Activated T-cell treated with anti-CD3 and anti-CD28 coated beads, Interleukin-2, amount 50 U/mL, for 24 hours (primary cell): ENCODE measurements at regions not wholly inside any gene's neighbourhood (a gene's known extent, or its start where the extent isn't known, plus 50 kb on each side); places are given as distances from the start of the nearest gene placed in this dataset.

Source experiments
- DNase-seq: peaks from one replicate; pipeline ENCODE4 v3.0.0-alpha.2; 2020
- H3K27ac Mint-ChIP-seq: 2 replicates; pipeline ENCODE4 v1.8.0; 2020; ENCODE audit warnings: mild to moderate bottlenecking, mixed read lengths
- H3K27me3 Mint-ChIP-seq: 2 replicates; pipeline ENCODE4 v1.8.0; 2020; ENCODE audit warnings: mixed read lengths
- H3K36me3 Mint-ChIP-seq: 2 replicates; pipeline ENCODE4 v1.8.0; 2020; ENCODE audit warnings: low read depth, mixed read lengths
- H3K4me1 Mint-ChIP-seq: 2 replicates; pipeline ENCODE4 v1.8.0; 2020; ENCODE audit warnings: low read depth, mixed read lengths
- H3K4me3 Mint-ChIP-seq: 2 replicates; pipeline ENCODE4 v1.8.0; 2020; ENCODE audit warnings: mild to moderate bottlenecking, moderate library complexity, mixed read lengths
- H3K9me3 Mint-ChIP-seq: 2 replicates; pipeline ENCODE4 v1.8.0; 2020; ENCODE audit warnings: mixed read lengths

DNA sequence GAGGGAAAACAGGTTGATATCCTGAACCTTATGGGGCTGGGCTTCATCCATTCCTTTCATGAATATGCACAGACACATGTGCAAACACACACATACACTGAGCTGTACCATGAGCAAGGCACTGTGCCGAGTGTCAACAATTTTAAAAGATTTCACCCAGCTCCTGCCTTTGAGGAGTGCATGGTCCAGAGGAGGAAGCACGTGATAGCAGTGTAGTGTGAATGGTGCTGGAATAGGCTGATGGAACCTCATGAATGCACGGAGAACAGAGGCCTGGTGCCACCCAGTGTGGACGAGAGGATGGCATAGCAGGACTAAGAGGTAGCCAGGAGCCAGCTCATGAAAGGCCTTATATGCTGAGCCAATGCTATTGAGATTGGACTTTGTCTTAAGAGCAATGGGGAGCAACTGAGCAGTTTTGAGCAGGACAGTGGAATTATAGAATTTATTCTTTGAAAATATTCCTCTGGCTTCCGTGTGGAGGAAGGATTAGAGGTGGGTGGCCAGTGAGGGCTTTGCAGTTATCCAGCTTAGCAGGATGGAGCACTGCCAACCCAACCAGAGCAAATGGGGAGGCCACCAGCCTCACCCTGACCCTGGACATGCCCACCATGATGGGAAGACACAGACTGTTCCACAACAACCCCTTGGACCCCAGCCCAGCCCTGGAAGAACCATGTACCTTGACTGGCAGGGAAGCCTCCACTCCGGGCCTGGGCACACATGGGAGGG is 84.4 kb downstream of the UNC5CL start:
- no peaks in the 10 kb centered on the region for H3K4me1 Mint-ChIP-seq

DNA sequence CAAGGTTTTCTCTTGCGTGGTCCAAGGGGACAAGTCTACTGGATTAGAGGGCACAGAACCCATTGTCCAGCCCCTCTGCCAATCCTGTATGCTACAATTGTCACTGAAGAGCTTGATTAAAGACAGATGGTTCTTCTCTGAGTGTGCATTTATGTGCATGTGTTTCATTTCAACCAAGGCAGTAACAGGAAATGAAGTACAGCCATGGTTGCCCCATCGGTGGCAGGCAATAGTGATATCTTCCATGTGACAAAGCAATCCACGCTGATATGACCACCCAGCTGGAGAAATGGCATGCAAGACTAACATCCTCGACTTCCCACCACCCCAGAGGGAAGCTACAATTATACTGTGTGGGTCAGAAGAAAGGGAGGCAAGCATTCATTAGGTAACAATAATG is 85.5 kb downstream of the UNC5CL start:
- H3K4me3 Mint-ChIP-seq: no peak overlapping the region
- no peak overlapping the region for H3K27ac Mint-ChIP-seq
- no peaks in the 10 kb centered on the region for H3K9me3 Mint-ChIP-seq
- H3K36me3 Mint-ChIP-seq: no peaks in the 10 kb centered on the region
- no peak for DNase-seq
- H3K27me3 Mint-ChIP-seq: peaks cover 28% of the 10 kb centered on the region
- no peaks in the 10 kb centered on the region for H3K4me1 Mint-ChIP-seq

More for the DNA sequence above, 84.4 kb downstream of the UNC5CL start:
- Mint-ChIP-seq H3K36me3 (no peaks in the 10 kb centered on the region), H3K27me3 (peaks cover 28% of the 10 kb centered on the region), H3K4me3 (no peak overlapping the region), H3K9me3 (no peaks in the 10 kb centered on the region), H3K27ac (no peak overlapping the region)
- no peak for DNase-seq

DNA sequence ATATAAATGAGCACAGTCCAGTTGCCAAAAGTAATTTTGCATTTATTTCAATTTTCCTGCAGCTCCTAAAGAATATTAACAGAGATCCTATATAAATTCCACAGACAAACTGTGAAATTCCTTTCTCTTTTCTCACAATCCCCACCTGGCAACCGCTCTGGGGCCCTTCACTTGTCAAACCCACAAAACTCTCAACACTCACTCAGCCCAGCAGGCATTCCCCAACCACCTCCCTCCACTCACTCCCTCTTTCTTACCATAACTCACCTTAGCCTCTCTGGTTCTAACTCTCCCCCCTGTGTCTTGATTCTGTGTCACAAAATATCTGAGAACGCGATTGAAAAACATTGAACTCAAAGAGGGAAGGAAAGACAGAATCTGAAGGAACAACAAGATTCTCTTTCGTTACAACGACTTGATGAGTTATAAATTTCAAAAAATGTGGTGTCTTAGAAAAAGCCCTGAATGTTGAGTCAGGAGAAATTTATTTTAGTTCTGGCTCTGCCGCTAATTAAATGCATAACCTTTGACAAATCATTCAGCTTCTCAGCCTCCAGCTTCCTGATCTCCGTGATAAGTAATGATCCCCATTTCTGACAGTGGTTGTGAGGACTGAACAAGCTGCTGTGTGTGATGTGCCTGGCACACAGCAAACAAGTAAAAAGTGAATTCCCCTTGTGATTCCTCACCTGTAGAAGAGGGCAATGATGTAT is 87.9 kb downstream of the UNC5CL start:
- Mint-ChIP-seq H3K36me3 (no peaks in the 10 kb centered on the region), H3K4me1 (no peaks in the 10 kb centered on the region), H3K27me3 (peaks cover 28% of the 10 kb centered on the region), H3K9me3 (no peaks in the 10 kb centered on the region), H3K27ac (no peak overlapping the region), H3K4me3 (no peak overlapping the region)
- no peak for DNase-seq

DNA sequence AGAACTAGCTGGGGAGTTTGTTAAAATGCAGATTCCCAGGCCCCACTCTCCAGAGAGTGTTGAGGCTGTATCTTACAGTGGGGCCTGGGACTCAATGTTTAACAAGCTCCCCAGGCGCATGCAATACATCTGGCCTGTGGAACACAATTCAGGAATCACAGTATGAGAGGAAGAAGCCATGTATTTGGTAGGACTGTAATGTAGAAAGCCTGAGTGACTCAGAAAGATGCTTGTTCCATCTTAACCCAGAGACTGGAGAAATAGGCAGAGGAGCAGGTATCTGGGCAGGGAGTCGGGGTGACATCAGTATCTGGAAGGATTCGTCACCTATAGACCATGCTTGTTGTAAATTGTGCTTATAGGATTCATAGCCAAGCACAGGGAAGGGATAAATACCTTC is 90.5 kb downstream of the UNC5CL start:
- Mint-ChIP-seq H3K4me3 (no peak overlapping the region), H3K27me3 (peaks cover 22% of the 10 kb centered on the region), H3K36me3 (no peaks in the 10 kb centered on the region), H3K9me3 (no peaks in the 10 kb centered on the region), H3K4me1 (no peaks in the 10 kb centered on the region), H3K27ac (no peak overlapping the region)
- DNase-seq: no peak

DNA sequence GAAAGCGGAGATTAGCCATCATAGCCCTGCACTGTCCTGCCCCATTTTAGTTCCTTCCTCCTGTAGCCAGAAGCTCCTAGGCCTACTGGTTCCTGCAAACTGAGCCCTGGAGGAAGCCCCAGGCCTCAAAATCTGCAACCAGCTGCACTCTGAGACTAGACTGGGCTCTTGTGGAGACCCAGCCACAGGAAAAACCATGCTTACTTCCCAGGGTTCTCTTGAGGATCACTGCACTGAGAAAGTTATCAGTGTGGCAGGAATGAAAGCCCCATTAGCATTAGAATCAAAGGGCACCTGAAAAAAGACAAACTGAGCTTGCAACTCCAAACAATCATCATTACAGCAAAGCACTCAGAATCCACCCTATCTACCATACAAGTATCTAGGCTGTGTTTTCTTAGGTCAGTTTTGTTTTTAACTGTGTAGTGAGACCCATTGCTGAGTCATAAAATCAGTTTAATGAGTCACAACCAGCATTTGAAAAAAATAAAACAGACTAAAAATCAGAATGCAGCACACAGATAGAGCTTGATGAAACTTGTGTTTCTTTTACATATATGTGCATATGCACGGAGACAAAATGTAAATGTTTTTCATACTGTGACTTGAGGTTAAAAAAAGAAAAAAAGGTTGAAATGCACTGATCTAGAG is 91.0 kb downstream of the UNC5CL start:
- Mint-ChIP-seq H3K4me1 (no peaks in the 10 kb centered on the region), H3K4me3 (no peak overlapping the region), H3K27me3 (peaks cover 20% of the 10 kb centered on the region), H3K27ac (no peak overlapping the region), H3K9me3 (no peaks in the 10 kb centered on the region), H3K36me3 (no peaks in the 10 kb centered on the region)
- no peak for DNase-seq

DNA sequence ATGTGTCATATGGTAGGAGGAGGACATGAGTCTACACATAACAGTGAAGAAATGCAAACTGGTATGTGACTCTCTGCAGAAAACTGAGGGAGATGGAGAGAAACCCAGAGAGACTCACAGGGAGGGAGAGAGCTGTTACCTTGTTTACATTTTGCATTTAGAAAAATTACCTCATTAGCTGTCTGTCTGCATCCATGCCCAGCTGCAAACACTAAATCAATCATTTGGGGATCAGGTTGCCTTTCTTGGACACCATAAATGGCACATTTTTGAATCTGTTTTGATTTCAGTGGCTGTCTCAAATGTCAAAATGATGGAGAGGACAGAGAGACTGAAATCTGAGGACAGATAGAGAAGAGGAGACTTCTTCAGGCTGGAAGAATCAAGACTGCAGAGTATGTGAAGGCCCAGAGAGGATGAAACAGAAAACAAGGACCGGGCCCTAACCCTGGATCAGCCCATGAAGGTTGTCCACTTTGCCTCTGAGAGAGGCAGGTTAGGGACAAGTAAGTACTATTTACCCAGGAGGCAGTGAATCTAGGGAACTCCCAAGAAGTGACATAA is 92.2 kb downstream of the UNC5CL start:
- DNase-seq: no peak

DNA sequence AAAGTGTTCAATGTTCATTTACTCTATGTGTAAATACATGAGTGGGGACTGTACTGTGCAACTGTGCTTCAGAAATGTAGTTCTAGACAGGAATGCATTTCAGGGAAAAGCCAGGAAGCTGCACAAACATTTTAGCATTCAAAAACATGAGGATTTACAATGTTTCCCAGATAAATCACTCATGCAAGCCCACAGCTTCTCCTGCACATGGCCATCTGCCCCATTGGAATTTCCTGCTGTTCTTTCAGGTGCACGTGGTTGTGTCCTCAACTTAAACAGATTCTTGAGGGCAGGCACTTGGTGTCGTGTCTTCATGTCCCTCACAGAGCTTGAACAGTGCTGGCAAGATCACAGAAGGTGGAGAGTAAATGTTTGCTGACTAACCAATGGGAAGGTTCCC is 101.5 kb downstream of the UNC5CL start:
- Mint-ChIP-seq H3K4me1 (no peaks in the 10 kb centered on the region), H3K27me3 (peaks cover 20% of the 10 kb centered on the region), H3K36me3 (no peaks in the 10 kb centered on the region), H3K4me3 (no peak overlapping the region), H3K9me3 (no peaks in the 10 kb centered on the region), H3K27ac (no peak overlapping the region)
- DNase-seq: no peak

More for the DNA sequence above, 92.2 kb downstream of the UNC5CL start:
- Mint-ChIP-seq H3K27ac (no peak overlapping the region), H3K9me3 (no peaks in the 10 kb centered on the region), H3K36me3 (no peaks in the 10 kb centered on the region), H3K4me1 (no peaks in the 10 kb centered on the region), H3K27me3 (peaks cover 24% of the 10 kb centered on the region), H3K4me3 (no peak overlapping the region)

DNA sequence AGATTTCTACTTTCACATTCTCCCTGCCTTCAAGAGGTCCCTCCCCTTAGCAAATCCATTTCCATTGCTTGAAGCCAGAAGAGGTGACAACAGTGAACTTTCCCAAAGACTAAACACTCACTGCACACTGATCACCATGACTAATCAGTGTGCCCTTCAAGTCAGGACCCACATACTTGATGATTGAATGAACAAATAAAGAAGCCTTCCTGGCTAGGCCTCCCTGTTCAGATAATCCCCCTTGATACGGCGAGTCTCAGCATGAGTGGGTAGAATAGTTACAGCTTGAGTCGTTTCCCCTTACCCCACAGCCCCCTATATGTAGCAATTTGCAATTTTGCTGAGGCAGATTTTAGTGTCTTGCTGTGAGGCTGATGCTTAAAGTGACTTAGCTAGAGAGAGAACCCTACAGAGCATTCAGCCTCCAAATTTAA is 102.2 kb downstream of the UNC5CL start:
- Mint-ChIP-seq H3K4me1 (no peaks in the 10 kb centered on the region), H3K27me3 (peaks cover 17% of the 10 kb centered on the region), H3K27ac (no peak overlapping the region), H3K9me3 (no peaks in the 10 kb centered on the region), H3K36me3 (no peaks in the 10 kb centered on the region), H3K4me3 (no peak overlapping the region)
- DNase-seq: no peak

DNA sequence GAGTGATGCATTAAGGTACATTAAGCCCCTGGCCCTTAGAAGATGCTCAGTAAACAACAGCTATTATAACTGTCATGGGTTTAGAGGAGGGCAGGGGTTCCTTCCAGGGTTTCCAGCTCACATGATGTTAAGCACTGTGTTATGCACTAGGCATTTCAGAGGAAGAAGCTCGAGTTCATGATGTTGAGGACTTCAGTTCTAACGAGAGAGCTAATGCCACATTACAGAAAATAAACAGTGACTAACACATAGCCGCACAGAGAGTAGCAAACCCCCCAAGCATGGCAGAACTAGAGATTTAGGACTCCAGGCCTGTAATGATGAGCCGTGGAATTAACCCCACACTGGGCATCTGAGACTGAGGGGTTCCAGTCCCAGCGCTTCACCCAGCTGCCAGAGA is 105.2 kb downstream of the UNC5CL start:
- peaks cover 6% of the 10 kb centered on the region for H3K27me3 Mint-ChIP-seq
- no peaks in the 10 kb centered on the region for H3K9me3 Mint-ChIP-seq
- no peak overlapping the region for H3K27ac Mint-ChIP-seq
- no peaks in the 10 kb centered on the region for H3K4me1 Mint-ChIP-seq
- DNase-seq: no peak
- H3K4me3 Mint-ChIP-seq: no peak overlapping the region
- H3K36me3 Mint-ChIP-seq: no peaks in the 10 kb centered on the region

DNA sequence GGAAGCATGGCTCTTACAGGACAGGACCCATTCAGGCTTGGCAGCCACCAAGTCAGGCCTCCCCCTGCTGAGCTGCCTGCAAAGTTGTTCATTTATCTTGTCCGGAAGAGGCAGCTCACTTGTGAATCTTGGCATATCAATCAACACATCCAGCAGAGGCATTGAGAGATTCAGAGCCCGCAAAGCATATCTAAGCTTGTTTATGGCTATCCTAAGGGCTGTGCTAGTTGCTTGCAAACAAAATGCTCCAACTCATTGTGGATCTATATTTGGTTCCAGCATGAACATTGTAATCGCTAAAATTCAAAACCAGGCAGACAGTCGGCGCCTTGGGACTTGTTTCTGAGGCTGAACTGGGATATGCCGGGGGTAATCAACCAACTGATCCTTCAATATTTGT is 106.1 kb downstream of the UNC5CL start:
- no peak for DNase-seq
- H3K4me1 Mint-ChIP-seq: no peaks in the 10 kb centered on the region
- H3K27me3 Mint-ChIP-seq: peaks cover 4% of the 10 kb centered on the region
- H3K4me3 Mint-ChIP-seq: no peak overlapping the region
- no peaks in the 10 kb centered on the region for H3K36me3 Mint-ChIP-seq
- H3K9me3 Mint-ChIP-seq: no peaks in the 10 kb centered on the region
- no peak overlapping the region for H3K27ac Mint-ChIP-seq

DNA sequence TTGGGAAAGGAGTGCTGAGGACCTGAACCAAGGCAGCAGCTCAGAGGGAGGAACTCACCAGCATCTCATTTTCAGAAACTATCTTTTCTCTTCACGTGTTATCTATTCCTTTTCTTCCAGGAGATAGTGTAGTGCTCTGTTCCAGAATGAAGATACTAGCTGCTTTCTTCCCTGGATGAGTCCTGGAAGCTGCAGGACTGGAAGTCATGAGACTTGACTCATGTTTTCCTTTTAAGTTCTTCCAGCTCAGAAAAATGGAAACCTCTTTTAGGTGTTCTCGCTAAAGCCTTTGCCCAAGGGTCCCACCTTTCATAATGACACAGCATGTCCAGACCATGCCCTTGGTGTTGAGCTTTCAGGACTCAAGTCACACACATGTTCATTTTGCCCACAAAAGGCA is 106.7 kb downstream of the UNC5CL start:
- Mint-ChIP-seq H3K27me3 (peaks cover 4% of the 10 kb centered on the region), H3K36me3 (no peaks in the 10 kb centered on the region), H3K9me3 (no peaks in the 10 kb centered on the region), H3K27ac (no peak overlapping the region), H3K4me1 (no peaks in the 10 kb centered on the region), H3K4me3 (no peak overlapping the region)
- no peak for DNase-seq

DNA sequence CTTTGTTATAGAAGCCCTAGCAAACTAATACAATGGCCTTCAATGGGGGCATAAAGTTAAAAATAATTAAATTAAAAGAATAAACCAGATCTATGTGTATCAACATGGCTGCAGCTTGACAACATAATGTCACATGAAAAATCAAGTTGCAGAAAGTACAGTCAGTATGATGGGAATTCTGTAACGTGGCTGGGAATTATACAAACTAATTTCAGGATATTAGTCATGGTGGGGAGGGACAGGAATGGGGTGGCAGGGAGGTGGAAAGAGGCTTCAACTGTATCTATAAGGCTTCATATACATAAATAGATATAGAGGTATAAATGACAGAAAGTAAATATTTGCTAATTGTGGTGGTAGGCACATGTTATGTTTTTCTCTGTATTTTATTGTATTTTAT is 107.1 kb downstream of the UNC5CL start:
- DNase-seq: no peak
- Mint-ChIP-seq H3K9me3 (no peaks in the 10 kb centered on the region), H3K4me3 (no peak overlapping the region), H3K27ac (no peak overlapping the region), H3K4me1 (no peaks in the 10 kb centered on the region), H3K27me3 (peaks cover 7% of the 10 kb centered on the region), H3K36me3 (no peaks in the 10 kb centered on the region)

DNA sequence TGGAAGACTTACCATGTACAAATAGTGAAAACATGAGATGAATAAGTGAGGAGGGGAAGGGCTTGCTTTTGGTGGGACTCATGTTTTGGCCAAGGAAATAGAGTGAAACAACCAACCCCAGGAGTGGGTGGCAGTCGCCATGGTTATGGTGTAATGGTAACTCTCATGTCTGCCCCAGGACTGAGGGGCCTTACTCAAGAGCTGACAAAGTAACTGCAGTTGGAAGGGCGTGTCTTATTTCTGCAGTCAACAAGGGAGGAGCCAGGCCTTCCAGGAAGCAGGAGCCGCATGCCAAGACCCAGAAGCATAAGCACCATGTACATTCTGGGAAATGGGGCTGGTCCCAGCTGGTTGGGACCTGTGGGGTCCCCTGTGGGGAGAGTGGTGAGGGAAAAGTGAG is 108.5 kb downstream of the UNC5CL start:
- no peaks in the 10 kb centered on the region for H3K36me3 Mint-ChIP-seq
- H3K27ac Mint-ChIP-seq: no peak overlapping the region
- H3K27me3 Mint-ChIP-seq: peaks cover 13% of the 10 kb centered on the region
- H3K4me3 Mint-ChIP-seq: no peak overlapping the region
- DNase-seq: no peak
- H3K4me1 Mint-ChIP-seq: no peaks in the 10 kb centered on the region
- H3K9me3 Mint-ChIP-seq: no peaks in the 10 kb centered on the region

DNA sequence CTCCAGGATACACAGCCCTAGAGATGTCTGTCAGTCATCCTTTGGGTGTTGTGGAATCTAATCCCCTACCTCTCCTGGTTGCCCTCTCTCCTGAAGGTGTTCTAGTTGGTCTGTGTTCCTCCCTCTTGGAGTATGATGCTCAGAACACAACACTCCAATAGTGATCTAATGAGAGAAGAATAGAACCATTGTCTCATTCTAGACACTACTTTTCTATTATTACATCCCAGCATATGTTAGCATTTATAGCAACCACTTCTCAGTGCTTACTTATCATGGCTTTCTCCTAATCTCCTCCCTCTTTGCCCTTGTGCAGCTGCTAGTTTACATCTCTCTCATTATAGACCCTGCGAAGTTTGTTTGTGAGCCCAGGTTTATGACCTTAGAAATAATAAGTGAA is 109.0 kb downstream of the UNC5CL start:
- no peak overlapping the region for H3K27ac Mint-ChIP-seq
- H3K27me3 Mint-ChIP-seq: peaks cover 13% of the 10 kb centered on the region
- no peak overlapping the region for H3K4me3 Mint-ChIP-seq
- H3K36me3 Mint-ChIP-seq: no peaks in the 10 kb centered on the region
- H3K4me1 Mint-ChIP-seq: no peaks in the 10 kb centered on the region
- H3K9me3 Mint-ChIP-seq: no peaks in the 10 kb centered on the region
- no peak for DNase-seq

DNA sequence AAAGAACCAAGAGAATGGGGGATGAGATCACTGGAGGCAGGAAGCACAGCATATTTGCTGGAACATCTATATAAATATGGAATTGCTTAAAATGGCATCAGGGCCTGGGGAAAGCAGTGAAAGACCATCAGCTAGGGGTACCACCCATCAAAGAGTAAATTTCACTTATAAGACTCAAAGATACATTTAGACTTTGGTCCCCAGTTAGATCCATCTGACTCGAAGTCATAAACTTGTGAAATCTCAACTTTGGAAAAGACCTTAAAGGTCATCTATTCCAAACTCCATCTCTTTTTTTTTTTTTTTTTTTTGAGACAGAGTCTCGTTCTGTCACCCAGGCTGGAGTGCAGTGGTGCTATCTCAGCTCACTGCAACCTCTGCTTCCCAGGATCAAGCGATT is 109.8 kb downstream of the UNC5CL start:
- Mint-ChIP-seq H3K27me3 (peaks cover 9% of the 10 kb centered on the region), H3K9me3 (no peaks in the 10 kb centered on the region)

More for the DNA sequence above, 109.8 kb downstream of the UNC5CL start:
- H3K4me3 Mint-ChIP-seq: no peak overlapping the region
- H3K36me3 Mint-ChIP-seq: no peaks in the 10 kb centered on the region
- H3K27ac Mint-ChIP-seq: no peak overlapping the region
- H3K4me1 Mint-ChIP-seq: no peaks in the 10 kb centered on the region
- no peak for DNase-seq
